Glomerular visceral epithelial cell (primary cell): ENCODE measurements at regions not wholly inside any gene's neighbourhood (a gene's known extent, or its start where the extent isn't known, plus 50 kb on each side); places are given as distances from the start of the nearest gene placed in this dataset.
"Not testable (repeated sequence)": the region's sequence is repeated elsewhere in the genome, so short reads cannot be mapped to it uniquely, and the experiment has no call there.

Experiments
- DNase-seq: peaks from one replicate; pipeline ENCODE4 v3.0.0-alpha.2; 2016; ENCODE audit errors: extremely low spot score

- no peak for DNase-seq
Measured at GRCh38 chr1:78247079-78247478, 201.3 kb downstream of the GIPC2 start.

- DNase-seq: no peak
Measured at GRCh38 chr1:78250201-78250600, 204.4 kb downstream of the GIPC2 start.

GRCh38 chr1:78254517-78254916, 208.8 kb downstream of the GIPC2 start:
- DNase-seq: peak; percentile 40

GRCh38 chr1:78255383-78255782, 209.6 kb downstream of the GIPC2 start:
- DNase-seq: no peak

- DNase-seq: no peak
Measured at GRCh38 chr1:78255846-78256245, 210.1 kb downstream of the GIPC2 start.

GRCh38 chr1:78263459-78263858, 217.7 kb downstream of the GIPC2 start:
- no peak for DNase-seq

GRCh38 chr1:78263946-78264345, 218.2 kb downstream of the GIPC2 start:
- no peak for DNase-seq

- no peak for DNase-seq
Measured at GRCh38 chr1:78267513-78268218, 221.9 kb downstream of the GIPC2 start.

GRCh38 chr1:78269591-78269990, 221.2 kb upstream of the PTGFR start:
- DNase-seq: no peak

- DNase-seq: not testable (repeated sequence)
Measured at GRCh38 chr1:78271423-78271822, 219.4 kb upstream of the PTGFR start.

- peak; percentile 81 for DNase-seq
Measured at GRCh38 chr1:78274814-78275213, 216.0 kb upstream of the PTGFR start.

- peak; percentile 61 for DNase-seq
Measured at GRCh38 chr1:78275456-78275855, 215.3 kb upstream of the PTGFR start.

- DNase-seq: peak; percentile 59
Measured at GRCh38 chr1:78275906-78276685, 214.7 kb upstream of the PTGFR start.

- peak; percentile 91 for DNase-seq
Measured at GRCh38 chr1:78277253-78277652, 213.5 kb upstream of the PTGFR start.

GRCh38 chr1:78279051-78279450, 211.7 kb upstream of the PTGFR start:
- DNase-seq: peak; percentile 75

- no peak for DNase-seq
Measured at GRCh38 chr1:78280626-78281025, 210.1 kb upstream of the PTGFR start.

GRCh38 chr1:78281580-78281979, 209.2 kb upstream of the PTGFR start:
- no peak for DNase-seq

GRCh38 chr1:78283691-78284090, 207.1 kb upstream of the PTGFR start:
- no peak for DNase-seq

- no peak for DNase-seq
Measured at GRCh38 chr1:78284354-78284753, 206.4 kb upstream of the PTGFR start.

GRCh38 chr1:78286686-78287085, 204.1 kb upstream of the PTGFR start:
- no peak for DNase-seq

- DNase-seq: no peak
Measured at GRCh38 chr1:78289603-78290002, 201.2 kb upstream of the PTGFR start.

- DNase-seq: no peak
Measured at GRCh38 chr1:78291418-78291817, 199.4 kb upstream of the PTGFR start.

- DNase-seq: no peak
Measured at GRCh38 chr1:78291872-78292271, 198.9 kb upstream of the PTGFR start.
